ENCODE measurements at regions not wholly inside any gene's neighbourhood (a gene's known extent, or its start where the extent isn't known, plus 50 kb on each side); places are given as distances from the start of the nearest gene placed in this dataset.

DNA sequence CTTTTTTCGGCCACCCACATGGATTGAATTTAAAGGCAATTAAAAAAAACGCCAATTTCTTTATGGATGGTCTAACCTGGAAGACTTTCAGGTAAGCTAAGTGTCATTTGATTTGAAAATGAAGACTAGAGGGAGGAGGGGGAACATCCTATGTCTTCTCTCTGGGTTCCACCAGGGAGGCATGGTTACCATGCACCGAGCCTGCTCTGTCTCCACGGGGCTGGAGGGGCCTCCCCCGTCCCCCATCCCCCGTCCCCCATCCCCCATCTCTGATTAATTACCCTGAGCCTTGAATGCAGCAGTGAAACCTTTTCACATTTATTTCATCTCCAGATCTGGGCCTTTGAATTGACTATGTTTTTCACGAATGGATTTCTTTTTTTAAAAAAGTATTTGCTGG lies 135.1 kb downstream of the TLR5 start:
- H3K27ac ChIP-seq: no peak overlapping the region
- intact Hi-C loops (cut with DNase I): no loop called here
- no peak for ATAC-seq
- H3K36me3 ChIP-seq: peaks cover 17% of the 10 kb centered on the region
- H3K9me3 ChIP-seq: no peaks in the 10 kb centered on the region
- H3K4me1 ChIP-seq: no peaks in the 10 kb centered on the region
- no peaks in the 10 kb centered on the region for H3K27me3 ChIP-seq
- no peak overlapping the region for H3K4me3 ChIP-seq
- TF ChIP-seq, protein P1, sequence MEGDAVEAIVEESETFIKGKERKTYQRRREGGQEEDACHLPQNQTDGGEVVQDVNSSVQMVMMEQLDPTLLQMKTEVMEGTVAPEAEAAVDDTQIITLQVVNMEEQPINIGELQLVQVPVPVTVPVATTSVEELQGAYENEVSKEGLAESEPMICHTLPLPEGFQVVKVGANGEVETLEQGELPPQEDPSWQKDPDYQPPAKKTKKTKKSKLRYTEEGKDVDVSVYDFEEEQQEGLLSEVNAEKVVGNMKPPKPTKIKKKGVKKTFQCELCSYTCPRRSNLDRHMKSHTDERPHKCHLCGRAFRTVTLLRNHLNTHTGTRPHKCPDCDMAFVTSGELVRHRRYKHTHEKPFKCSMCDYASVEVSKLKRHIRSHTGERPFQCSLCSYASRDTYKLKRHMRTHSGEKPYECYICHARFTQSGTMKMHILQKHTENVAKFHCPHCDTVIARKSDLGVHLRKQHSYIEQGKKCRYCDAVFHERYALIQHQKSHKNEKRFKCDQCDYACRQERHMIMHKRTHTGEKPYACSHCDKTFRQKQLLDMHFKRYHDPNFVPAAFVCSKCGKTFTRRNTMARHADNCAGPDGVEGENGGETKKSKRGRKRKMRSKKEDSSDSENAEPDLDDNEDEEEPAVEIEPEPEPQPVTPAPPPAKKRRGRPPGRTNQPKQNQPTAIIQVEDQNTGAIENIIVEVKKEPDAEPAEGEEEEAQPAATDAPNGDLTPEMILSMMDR (IDR thresholded peaks at IDR 0.05): no peak
- no peak for DNase-seq

DNA sequence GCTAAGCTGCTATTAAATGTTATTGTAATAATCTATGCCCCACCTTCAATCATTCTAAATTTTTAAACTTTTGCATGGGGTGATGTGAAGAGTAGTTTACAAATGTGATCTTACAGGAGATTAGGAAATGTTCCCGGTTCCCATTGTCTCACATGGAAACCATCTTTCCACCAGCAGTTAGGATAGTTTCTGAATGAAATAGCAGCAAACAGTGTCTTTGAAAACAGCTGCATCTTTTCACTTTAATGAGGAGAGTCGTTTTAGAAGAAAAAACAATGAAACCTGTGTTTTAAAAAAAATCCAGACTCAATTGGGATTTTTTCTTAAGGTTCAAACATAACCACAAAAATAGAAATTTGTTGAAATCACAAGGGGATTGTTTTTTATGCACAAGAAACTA lies 134.2 kb downstream of the TLR5 start:
- no peak overlapping the region for H3K27ac ChIP-seq

DNA sequence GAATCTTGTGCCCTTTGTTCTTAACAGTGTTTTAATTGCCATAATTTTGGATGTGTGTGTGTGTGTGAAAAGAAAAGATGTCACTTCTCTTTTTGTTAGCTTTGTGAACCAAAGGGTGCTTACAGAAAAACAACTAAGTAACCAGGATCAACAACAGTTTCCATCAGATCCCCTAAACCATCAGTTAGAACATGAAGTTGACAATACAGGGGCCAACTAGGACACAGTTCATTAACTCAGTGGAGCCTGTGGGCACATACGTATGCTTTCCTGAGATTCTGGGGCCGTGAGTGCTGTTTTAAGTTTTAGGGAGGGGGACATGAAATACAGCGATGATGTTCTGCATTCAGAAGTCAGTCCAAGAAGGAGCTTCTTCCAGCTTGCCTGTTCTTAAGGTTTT lies 133.6 kb downstream of the TLR5 start:
- Histone ChIP-seq H3K4me3 (no peak overlapping the region), H3K36me3 (peaks cover 5% of the 10 kb centered on the region), H3K27ac (no peak overlapping the region), H3K4me1 (no peaks in the 10 kb centered on the region), H3K27me3 (no peaks in the 10 kb centered on the region), H3K9me3 (no peaks in the 10 kb centered on the region)
- no peak for ATAC-seq
- no peak for DNase-seq
- intact Hi-C loops (cut with DNase I): no loop called here
- TF ChIP-seq, protein P1 (IDR thresholded peaks at IDR 0.05): no peak

More for the DNA sequence above, 134.2 kb downstream of the TLR5 start:
- Histone ChIP-seq H3K27me3 (no peaks in the 10 kb centered on the region), H3K4me1 (no peaks in the 10 kb centered on the region), H3K36me3 (peaks cover 9% of the 10 kb centered on the region), H3K4me3 (no peak overlapping the region), H3K9me3 (no peaks in the 10 kb centered on the region)
- intact Hi-C loops (cut with DNase I): no loop called here
- no peak for DNase-seq
- no peak for ATAC-seq
- TF ChIP-seq, protein P1 (IDR thresholded peaks at IDR 0.05): no peak

DNA sequence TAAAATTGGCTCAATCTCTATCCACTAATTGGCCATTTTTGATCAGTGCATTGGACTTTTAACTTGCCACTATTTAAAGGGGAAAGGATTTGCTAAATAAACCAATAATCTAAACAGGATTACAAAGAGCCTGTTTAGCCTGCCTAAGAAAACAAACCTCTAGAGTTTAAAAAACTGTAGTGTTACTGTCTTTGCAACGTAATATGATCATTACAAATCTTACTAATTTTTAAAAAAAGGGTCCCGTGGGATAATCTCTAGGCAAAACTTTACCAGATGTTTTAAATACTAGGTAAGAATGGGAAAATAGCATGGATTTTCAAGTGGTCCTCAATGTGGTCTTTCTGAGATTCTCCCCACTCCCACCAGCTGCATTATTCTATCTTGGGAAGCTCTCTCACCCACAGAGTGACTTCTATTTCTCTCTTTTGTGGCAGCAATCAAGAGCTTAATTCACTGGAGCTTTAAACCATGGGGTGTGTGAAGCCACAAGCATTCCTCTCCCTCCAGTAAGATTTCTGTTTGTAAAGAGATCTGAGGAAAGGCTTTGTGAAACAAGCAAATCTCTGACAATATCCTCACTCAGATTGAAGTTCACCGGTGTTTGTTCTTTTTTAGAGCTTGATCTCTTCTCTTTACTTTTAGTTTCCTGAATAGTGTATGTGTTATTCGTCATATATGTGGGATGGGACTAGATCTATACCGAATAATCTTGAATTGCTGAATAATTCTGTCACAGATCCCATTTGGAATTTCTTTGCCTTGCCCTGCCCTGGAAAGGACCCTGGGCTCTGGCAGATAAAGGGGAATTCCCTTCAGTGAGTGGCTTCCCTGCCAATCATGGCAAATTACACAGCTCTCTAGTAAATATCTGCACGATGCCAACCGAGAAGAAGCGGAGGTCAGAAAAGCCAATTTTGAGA lies 132.2 kb downstream of the TLR5 start:
- Histone ChIP-seq H3K27ac (no peak overlapping the region), H3K4me1 (no peaks in the 10 kb centered on the region), H3K4me3 (no peak overlapping the region), H3K27me3 (no peaks in the 10 kb centered on the region), H3K9me3 (no peaks in the 10 kb centered on the region), H3K36me3 (no peaks in the 10 kb centered on the region)
- ATAC-seq: no peak
- no peak for DNase-seq
- intact Hi-C loops (cut with DNase I): no loop called here
- TF ChIP-seq, protein P1 (IDR thresholded peaks at IDR 0.05): no peak

DNA sequence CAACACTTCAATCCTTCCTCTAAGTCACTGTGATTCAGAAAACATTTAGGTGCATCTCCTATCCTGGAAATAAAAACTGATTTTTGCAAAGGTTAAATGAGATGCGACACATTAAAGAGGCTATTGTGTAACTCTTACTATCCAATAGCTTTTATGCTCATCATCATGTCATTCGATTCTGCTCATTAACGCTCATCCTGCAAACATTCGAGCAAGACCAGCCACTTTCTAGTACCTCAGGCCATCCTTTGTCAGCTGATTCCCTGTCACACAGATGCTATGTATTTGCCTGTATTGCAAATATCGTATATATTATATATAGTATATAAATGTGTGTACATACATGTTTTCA lies 131.6 kb downstream of the TLR5 start:
- ATAC-seq (no peak), DNase-seq (no peak)
- intact Hi-C loops (cut with DNase I): no loop called here
- Histone ChIP-seq H3K4me3 (no peak overlapping the region), H3K9me3 (no peaks in the 10 kb centered on the region), H3K27me3 (no peaks in the 10 kb centered on the region), H3K27ac (no peak overlapping the region), H3K4me1 (no peaks in the 10 kb centered on the region), H3K36me3 (no peaks in the 10 kb centered on the region)
- TF ChIP-seq, protein P1 (IDR thresholded peaks at IDR 0.05): no peak

Measured in upper lobe of right lung (tissue), 1 donor.